Liver (tissue), 8 donors: ENCODE measurements at regions not wholly inside any gene's neighbourhood (a gene's known extent, or its start where the extent isn't known, plus 50 kb on each side); places are given as distances from the start of the nearest gene placed in this dataset.

Experiments
- DNase-seq: peaks from one replicate; pipeline ENCODE4 v3.0.0-alpha.2; 2017; ENCODE audit warnings: low spot score
- H3K27ac ChIP-seq, 2 donors: one replicate each; pipeline ENCODE4 v1.7.0; 2013; ENCODE audit warnings: inconsistent platforms in 2 of 2, low read length in 2 of 2, control low read depth in 1 of 2, low read depth in 1 of 2, mild to moderate bottlenecking in 1 of 2
- H3K27me3 ChIP-seq, 4 donors: one replicate each; pipeline versions ENCODE4 v1.6.1 to v1.7.0; 2013; ENCODE audit warnings: low read length in 3 of 4, inconsistent platforms in 1 of 4, mild to moderate bottlenecking in 1 of 4, moderate library complexity in 1 of 4; ENCODE audit not compliant: control insufficient read depth in 4 of 4, insufficient read depth in 4 of 4
- H3K36me3 ChIP-seq, 4 donors: one replicate each; pipeline versions ENCODE4 v1.6.1 to v1.7.0; 2013; ENCODE audit warnings: low read length in 3 of 4, mild to moderate bottlenecking in 3 of 4, low read depth in 1 of 4, moderate library complexity in 1 of 4; ENCODE audit not compliant: control insufficient read depth in 4 of 4, insufficient read depth in 3 of 4
- H3K4me1 ChIP-seq, 4 donors: one replicate each; pipeline versions ENCODE4 v1.6.1 to v1.7.0; 2013; ENCODE audit warnings: low read length in 3 of 4, mild to moderate bottlenecking in 3 of 4, moderate library complexity in 1 of 4; ENCODE audit not compliant: control insufficient read depth in 4 of 4, insufficient read depth in 4 of 4
- H3K4me3 ChIP-seq, 3 donors: one replicate each; pipeline versions ENCODE4 v1.6.1 to v1.7.0; 2013; ENCODE audit warnings: low read length in 3 of 3, control low read depth in 1 of 3, low read depth in 1 of 3, mild to moderate bottlenecking in 1 of 3
- H3K9ac ChIP-seq, 2 donors: one replicate each; pipeline ENCODE4 v1.7.0; 2013; ENCODE audit warnings: low read length in 2 of 2, mild to moderate bottlenecking in 2 of 2, moderate library complexity in 2 of 2, control low read depth in 1 of 2, low read depth in 1 of 2
- H3K9me3 ChIP-seq, 4 donors: one replicate each; pipeline versions ENCODE4 v1.6.1 to v1.7.0; 2013; ENCODE audit warnings: low read length in 3 of 4; ENCODE audit not compliant: control insufficient read depth in 4 of 4
- EGR1 ChIP-seq, 2 donors: IDR thresholded peaks; 2 replicates each; pipeline ENCODE4 v1.6.1; 2016 to 2018; ENCODE audit warnings: antibody characterized with exemption in 2 of 2, low read depth in 2 of 2
- FOXA1 ChIP-seq: IDR thresholded peaks from 2 replicates; pipeline ENCODE4 v1.6.1; 2016; ENCODE audit warnings: antibody characterized with exemption
- FOXA2 ChIP-seq: IDR thresholded peaks from 2 replicates; pipeline ENCODE4 v1.6.1; 2016; ENCODE audit warnings: antibody characterized with exemption
- GABPA ChIP-seq, 2 donors: IDR thresholded peaks in 1 of 2; conservative IDR thresholded peaks in 1 of 2; 2 replicates each; pipeline ENCODE4 v1.6.1; 2016; ENCODE audit warnings: antibody characterized with exemption in 2 of 2, mild to moderate bottlenecking in 1 of 2, moderate library complexity in 1 of 2
- HNF4A ChIP-seq, 2 donors: conservative IDR thresholded peaks; 2 replicates each; pipeline ENCODE4 v1.6.1; 2016; ENCODE audit warnings: antibody characterized with exemption in 2 of 2, mild to moderate bottlenecking in 2 of 2
- HNF4G ChIP-seq: IDR thresholded peaks from 2 replicates; pipeline ENCODE4 v1.6.1; 2016; ENCODE audit warnings: antibody characterized with exemption
- JUND ChIP-seq, 2 donors: IDR thresholded peaks; 2 replicates each; pipeline ENCODE4 v1.6.1; 2016; ENCODE audit warnings: antibody characterized with exemption in 2 of 2
- NR2F2 ChIP-seq: IDR thresholded peaks from 2 replicates; pipeline ENCODE4 v1.6.1; 2016; ENCODE audit warnings: antibody characterized with exemption
- RAD21 ChIP-seq, 2 donors: IDR thresholded peaks; 2 replicates each; pipeline ENCODE4 v1.6.1; 2016; ENCODE audit warnings: antibody characterized with exemption in 2 of 2, mild to moderate bottlenecking in 2 of 2
- RXRA ChIP-seq, 2 donors: IDR thresholded peaks; 2 replicates each; pipeline ENCODE4 v1.6.1; 2017 to 2018; ENCODE audit warnings: antibody characterized with exemption in 2 of 2, mild to moderate bottlenecking in 1 of 2
- SP1 ChIP-seq: IDR thresholded peaks from 2 replicates; pipeline ENCODE4 v1.6.1; 2018; ENCODE audit warnings: antibody characterized with exemption, mild to moderate bottlenecking
- TAF1 ChIP-seq: conservative IDR thresholded peaks from 2 replicates; pipeline ENCODE4 v1.6.1; 2016; ENCODE audit warnings: antibody characterized with exemption, mild to moderate bottlenecking
- YY1 ChIP-seq: IDR thresholded peaks from 2 replicates; pipeline ENCODE4 v1.6.1; 2016; ENCODE audit warnings: antibody characterized with exemption, mild to moderate bottlenecking
- WGBS: extraction: QIAGEN DNeasy Blood & Tissue Kit; methylation state at CpG from one replicate; pipeline ENCODE4 v1.1.7; 2013; 5-methylcytosine and 5-hydroxymethylcytosine counted together
- TF ChIP-seq, protein P1 (sequence below): IDR thresholded peaks from 2 replicates; pipeline ENCODE4 v1.6.1; 2016; ENCODE audit warnings: antibody characterized with exemption
- TF ChIP-seq, protein P2 (sequence below): IDR thresholded peaks from 2 replicates; pipeline ENCODE4 v1.6.1; 2016; ENCODE audit warnings: antibody characterized with exemption
- TF ChIP-seq, protein P3 (sequence below): IDR thresholded peaks from 2 replicates; pipeline ENCODE4 v1.6.1; 2016; ENCODE audit warnings: antibody characterized with exemption, mild to moderate bottlenecking
- TF ChIP-seq, protein P4 (sequence below): fragments of 150-350 bp; IDR thresholded peaks from 2 replicates; pipeline ENCODE4 v1.5.1; 2017; ENCODE audit warnings: improper control_type of control experiment, low read depth, low read length; ENCODE audit not compliant: missing input control
- TF ChIP-seq, protein P5 (sequence below): IDR thresholded peaks from 2 replicates; pipeline ENCODE4 v1.6.1; 2016; ENCODE audit warnings: antibody characterized with exemption
- donor health status: healthy.
- donor health status: healthy.
- donor health status: healthy.
- donor health status: healthy.
- donor health status: healthy.

DNA sequence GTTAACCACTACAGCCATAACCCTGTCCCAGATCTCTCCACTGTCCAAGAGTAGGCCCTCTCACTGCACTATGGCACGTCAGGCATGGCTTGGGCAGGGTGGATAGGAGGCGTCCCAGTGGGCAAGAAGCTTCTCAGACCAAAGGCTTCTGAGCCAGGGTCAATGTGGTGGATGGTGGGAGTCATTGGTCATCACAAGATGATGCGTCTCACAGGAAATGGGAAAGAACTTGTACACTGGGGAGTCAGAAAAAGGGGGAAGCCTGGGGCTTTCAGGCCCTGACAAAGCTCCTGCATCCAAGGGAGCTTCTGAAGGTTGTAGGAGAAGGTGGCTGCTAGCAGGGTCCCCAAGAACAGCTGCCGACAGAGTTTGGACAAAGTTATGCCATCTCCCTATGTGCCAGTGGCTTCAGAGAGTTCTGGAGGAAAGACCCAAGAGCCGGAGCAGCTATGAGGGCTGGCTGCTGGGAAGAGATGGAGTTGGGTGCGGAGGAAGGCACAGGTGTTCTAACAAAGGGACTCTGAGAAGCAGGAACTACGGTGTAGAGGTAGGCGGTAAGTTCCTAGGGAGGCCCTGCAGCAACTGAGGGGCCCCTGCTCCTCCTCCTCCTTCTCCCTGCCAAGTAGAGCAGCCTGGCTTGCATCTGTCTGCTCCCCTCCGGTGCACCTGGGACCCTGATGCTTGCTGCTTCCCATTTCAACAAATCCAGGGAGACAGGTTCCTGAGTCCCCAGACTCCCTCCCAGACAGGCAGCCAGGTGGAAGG, 81.1 kb downstream of the ARL6IP4 start:
- no peak overlapping the region for H3K4me3 ChIP-seq
- H3K36me3 ChIP-seq: no peaks in the 10 kb centered on the region
- H3K9ac ChIP-seq: peak overlapping the region in 1 of 2 donors; percentile 28
- H3K27ac ChIP-seq: peak overlapping the region in 1 of 2 donors; percentile 93
- H3K4me1 ChIP-seq: peaks cover 30 to 51% (median 45%) of the 10 kb centered on the region in 4 donors
- 96% methylated on average over 9 of the region's 9 CpGs for WGBS
- H3K27me3 ChIP-seq: no peaks in the 10 kb centered on the region
- DNase-seq: no peak
- no peaks in the 10 kb centered on the region for H3K9me3 ChIP-seq
- TF ChIP-seq, protein P1, sequence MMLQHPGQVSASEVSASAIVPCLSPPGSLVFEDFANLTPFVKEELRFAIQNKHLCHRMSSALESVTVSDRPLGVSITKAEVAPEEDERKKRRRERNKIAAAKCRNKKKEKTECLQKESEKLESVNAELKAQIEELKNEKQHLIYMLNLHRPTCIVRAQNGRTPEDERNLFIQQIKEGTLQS: no peak
- TF ChIP-seq, protein P2, sequence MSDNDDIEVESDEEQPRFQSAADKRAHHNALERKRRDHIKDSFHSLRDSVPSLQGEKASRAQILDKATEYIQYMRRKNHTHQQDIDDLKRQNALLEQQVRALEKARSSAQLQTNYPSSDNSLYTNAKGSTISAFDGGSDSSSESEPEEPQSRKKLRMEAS: no peak
- TF ChIP-seq FOXA2: no peak
- no peak for TF ChIP-seq YY1
- no peak for TF ChIP-seq TAF1
- no peak for TF ChIP-seq RAD21 (IDR thresholded peaks at IDR 0.05)
- TF ChIP-seq, protein P3, sequence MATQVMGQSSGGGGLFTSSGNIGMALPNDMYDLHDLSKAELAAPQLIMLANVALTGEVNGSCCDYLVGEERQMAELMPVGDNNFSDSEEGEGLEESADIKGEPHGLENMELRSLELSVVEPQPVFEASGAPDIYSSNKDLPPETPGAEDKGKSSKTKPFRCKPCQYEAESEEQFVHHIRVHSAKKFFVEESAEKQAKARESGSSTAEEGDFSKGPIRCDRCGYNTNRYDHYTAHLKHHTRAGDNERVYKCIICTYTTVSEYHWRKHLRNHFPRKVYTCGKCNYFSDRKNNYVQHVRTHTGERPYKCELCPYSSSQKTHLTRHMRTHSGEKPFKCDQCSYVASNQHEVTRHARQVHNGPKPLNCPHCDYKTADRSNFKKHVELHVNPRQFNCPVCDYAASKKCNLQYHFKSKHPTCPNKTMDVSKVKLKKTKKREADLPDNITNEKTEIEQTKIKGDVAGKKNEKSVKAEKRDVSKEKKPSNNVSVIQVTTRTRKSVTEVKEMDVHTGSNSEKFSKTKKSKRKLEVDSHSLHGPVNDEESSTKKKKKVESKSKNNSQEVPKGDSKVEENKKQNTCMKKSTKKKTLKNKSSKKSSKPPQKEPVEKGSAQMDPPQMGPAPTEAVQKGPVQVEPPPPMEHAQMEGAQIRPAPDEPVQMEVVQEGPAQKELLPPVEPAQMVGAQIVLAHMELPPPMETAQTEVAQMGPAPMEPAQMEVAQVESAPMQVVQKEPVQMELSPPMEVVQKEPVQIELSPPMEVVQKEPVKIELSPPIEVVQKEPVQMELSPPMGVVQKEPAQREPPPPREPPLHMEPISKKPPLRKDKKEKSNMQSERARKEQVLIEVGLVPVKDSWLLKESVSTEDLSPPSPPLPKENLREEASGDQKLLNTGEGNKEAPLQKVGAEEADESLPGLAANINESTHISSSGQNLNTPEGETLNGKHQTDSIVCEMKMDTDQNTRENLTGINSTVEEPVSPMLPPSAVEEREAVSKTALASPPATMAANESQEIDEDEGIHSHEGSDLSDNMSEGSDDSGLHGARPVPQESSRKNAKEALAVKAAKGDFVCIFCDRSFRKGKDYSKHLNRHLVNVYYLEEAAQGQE: no peak
- no peak for TF ChIP-seq JUND (IDR thresholded peaks at IDR 0.05)
- TF ChIP-seq EGR1 (IDR thresholded peaks at IDR 0.05; ENCODE audit: low read depth in 2 of 2): no peak
- no peak for TF ChIP-seq RXRA (IDR thresholded peaks at IDR 0.05)
- no peak for TF ChIP-seq HNF4A (conservative IDR thresholded peaks at IDR 0.05)
- no peak for TF ChIP-seq NR2F2
- TF ChIP-seq SP1: no peak
- TF ChIP-seq FOXA1: no peak
- TF ChIP-seq, protein P4, sequence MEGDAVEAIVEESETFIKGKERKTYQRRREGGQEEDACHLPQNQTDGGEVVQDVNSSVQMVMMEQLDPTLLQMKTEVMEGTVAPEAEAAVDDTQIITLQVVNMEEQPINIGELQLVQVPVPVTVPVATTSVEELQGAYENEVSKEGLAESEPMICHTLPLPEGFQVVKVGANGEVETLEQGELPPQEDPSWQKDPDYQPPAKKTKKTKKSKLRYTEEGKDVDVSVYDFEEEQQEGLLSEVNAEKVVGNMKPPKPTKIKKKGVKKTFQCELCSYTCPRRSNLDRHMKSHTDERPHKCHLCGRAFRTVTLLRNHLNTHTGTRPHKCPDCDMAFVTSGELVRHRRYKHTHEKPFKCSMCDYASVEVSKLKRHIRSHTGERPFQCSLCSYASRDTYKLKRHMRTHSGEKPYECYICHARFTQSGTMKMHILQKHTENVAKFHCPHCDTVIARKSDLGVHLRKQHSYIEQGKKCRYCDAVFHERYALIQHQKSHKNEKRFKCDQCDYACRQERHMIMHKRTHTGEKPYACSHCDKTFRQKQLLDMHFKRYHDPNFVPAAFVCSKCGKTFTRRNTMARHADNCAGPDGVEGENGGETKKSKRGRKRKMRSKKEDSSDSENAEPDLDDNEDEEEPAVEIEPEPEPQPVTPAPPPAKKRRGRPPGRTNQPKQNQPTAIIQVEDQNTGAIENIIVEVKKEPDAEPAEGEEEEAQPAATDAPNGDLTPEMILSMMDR: no peak
- TF ChIP-seq, protein P5, sequence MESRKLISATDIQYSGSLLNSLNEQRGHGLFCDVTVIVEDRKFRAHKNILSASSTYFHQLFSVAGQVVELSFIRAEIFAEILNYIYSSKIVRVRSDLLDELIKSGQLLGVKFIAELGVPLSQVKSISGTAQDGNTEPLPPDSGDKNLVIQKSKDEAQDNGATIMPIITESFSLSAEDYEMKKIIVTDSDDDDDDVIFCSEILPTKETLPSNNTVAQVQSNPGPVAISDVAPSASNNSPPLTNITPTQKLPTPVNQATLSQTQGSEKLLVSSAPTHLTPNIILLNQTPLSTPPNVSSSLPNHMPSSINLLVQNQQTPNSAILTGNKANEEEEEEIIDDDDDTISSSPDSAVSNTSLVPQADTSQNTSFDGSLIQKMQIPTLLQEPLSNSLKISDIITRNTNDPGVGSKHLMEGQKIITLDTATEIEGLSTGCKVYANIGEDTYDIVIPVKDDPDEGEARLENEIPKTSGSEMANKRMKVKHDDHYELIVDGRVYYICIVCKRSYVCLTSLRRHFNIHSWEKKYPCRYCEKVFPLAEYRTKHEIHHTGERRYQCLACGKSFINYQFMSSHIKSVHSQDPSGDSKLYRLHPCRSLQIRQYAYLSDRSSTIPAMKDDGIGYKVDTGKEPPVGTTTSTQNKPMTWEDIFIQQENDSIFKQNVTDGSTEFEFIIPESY: no peak
- no peak for TF ChIP-seq HNF4G
- TF ChIP-seq GABPA (IDR thresholded peaks at IDR 0.05 in 1 of 2, conservative IDR thresholded peaks at IDR 0.05 in 1 of 2): no peak
